Karpas-422 (cell line): ENCODE measurements at regions not wholly inside any gene's neighbourhood (a gene's known extent, or its start where the extent isn't known, plus 50 kb on each side); places are given as distances from the start of the nearest gene placed in this dataset.

Experiments
- DNase-seq: peaks from one replicate; pipeline ENCODE4 v3.0.0-alpha.2; 2015
- H2AFZ ChIP-seq: fragments of 200-600 bp; sonication (generic); 2 replicates; pipeline ENCODE4 v1.6.1; 2014; ENCODE audit warnings: antibody characterized with exemption, low read length, mixed read lengths
- H3K27ac ChIP-seq: fragments of 200-600 bp; sonication (generic); 2 replicates; pipeline ENCODE4 v1.5.1; 2014; ENCODE audit warnings: mild to moderate bottlenecking, low read length, moderate library complexity
- H3K27me3 ChIP-seq: fragments of 200-600 bp; sonication (generic); 2 replicates; pipeline ENCODE4 v1.6.1; 2014; ENCODE audit warnings: low read length, mixed read lengths
- H3K36me3 ChIP-seq: fragments of 200-600 bp; sonication (generic); 2 replicates; pipeline ENCODE4 v1.6.1; 2014; ENCODE audit warnings: low read length, mixed read lengths; ENCODE audit not compliant: insufficient read depth
- H3K4me1 ChIP-seq: fragments of 200-600 bp; sonication (generic); 2 replicates; pipeline ENCODE4 v1.6.1; 2014; ENCODE audit warnings: mild to moderate bottlenecking, low read length, mixed read lengths
- H3K4me2 ChIP-seq: fragments of 200-600 bp; sonication (generic); 2 replicates; pipeline ENCODE4 v1.6.1; 2014; ENCODE audit warnings: low read length, low read depth, mild to moderate bottlenecking; ENCODE audit not compliant: poor library complexity, severe bottlenecking
- H3K4me3 ChIP-seq: fragments of 200-600 bp; sonication (generic); 2 replicates; pipeline ENCODE4 v1.5.1; 2014; ENCODE audit warnings: mild to moderate bottlenecking, antibody characterized with exemption, low read length, mixed read lengths
- H3K79me2 ChIP-seq: fragments of 200-600 bp; sonication (generic); 2 replicates; pipeline ENCODE4 v1.6.1; 2014; ENCODE audit warnings: mild to moderate bottlenecking, low read length, mixed read lengths
- H3K9ac ChIP-seq: fragments of 200-600 bp; sonication (generic); 2 replicates; pipeline ENCODE4 v1.6.0; 2014; ENCODE audit warnings: low read length
- H3K9me2 ChIP-seq: fragments of 200-600 bp; sonication (generic), shearing (Covaris generic); replicated peaks from 2 replicates; pipeline ENCODE4 v1.6.0; 2014; ENCODE audit warnings: mild to moderate bottlenecking, low read length, moderate library complexity; ENCODE audit not compliant: insufficient read depth
- H3K9me3 ChIP-seq: fragments of 300-700, 200-600 bp; sonication (generic); 2 replicates; pipeline ENCODE4 v1.6.1; 2014; ENCODE audit warnings: low read length, mixed read lengths
- H4K20me1 ChIP-seq: fragments of 200-600 bp; sonication (generic); 2 replicates; pipeline ENCODE4 v1.6.1; 2014; ENCODE audit warnings: mild to moderate bottlenecking, antibody characterized with exemption, low read length, low read depth; ENCODE audit not compliant: insufficient read depth

GRCh38 chr14:62585247-62585646 is 460.0 kb downstream of the KCNH5 start:
- Histone ChIP-seq H3K4me1 (no peaks in the 10 kb centered on the region), H3K79me2 (no peaks in the 10 kb centered on the region), H3K9ac (no peak overlapping the region), H3K27ac (no peak overlapping the region), H2AFZ (no peak overlapping the region), H3K27me3 (no peaks in the 10 kb centered on the region), H3K4me3 (no peak overlapping the region), H3K4me2 (no peak overlapping the region), H3K36me3 (no peaks in the 10 kb centered on the region), H4K20me1 (no peaks in the 10 kb centered on the region), H3K9me3 (no peaks in the 10 kb centered on the region), H3K9me2 (no peaks in the 10 kb centered on the region)
- DNase-seq = no peak

- no peak for DNase-seq
- H3K36me3 ChIP-seq = no peaks in the 10 kb centered on the region
- H3K9me2 ChIP-seq = no peaks in the 10 kb centered on the region
- H2AFZ ChIP-seq = no peak overlapping the region
- H3K4me1 ChIP-seq = no peaks in the 10 kb centered on the region
- H3K27ac ChIP-seq = no peak overlapping the region
- no peaks in the 10 kb centered on the region for H3K79me2 ChIP-seq
- no peaks in the 10 kb centered on the region for H3K27me3 ChIP-seq
- no peak overlapping the region for H3K9ac ChIP-seq
- H3K4me2 ChIP-seq = no peak overlapping the region
- H4K20me1 ChIP-seq = no peaks in the 10 kb centered on the region
- H3K4me3 ChIP-seq = no peak overlapping the region
- 0 out of 2 replicates have a peak, but pooled peaks cover 4% of the 10 kb centered on the region for H3K9me3 ChIP-seq
Measured at GRCh38 chr14:62592877-62593276, 452.4 kb downstream of the KCNH5 start.

GRCh38 chr14:62597143-62597542 is 448.1 kb downstream of the KCNH5 start:
- Histone ChIP-seq H3K9me2 (no peaks in the 10 kb centered on the region; the same call in 1 of the 2 replicates), H3K27ac (no peak overlapping the region), H4K20me1 (no peaks in the 10 kb centered on the region), H3K4me1 (no peaks in the 10 kb centered on the region), H3K27me3 (no peaks in the 10 kb centered on the region), H3K4me3 (no peak overlapping the region), H3K9me3 (0 out of 2 replicates have a peak, but pooled peaks cover 4% of the 10 kb centered on the region), H2AFZ (no peak overlapping the region), H3K4me2 (no peak overlapping the region), H3K9ac (no peak overlapping the region), H3K36me3 (no peaks in the 10 kb centered on the region), H3K79me2 (no peaks in the 10 kb centered on the region)
- no peak for DNase-seq

- Histone ChIP-seq H3K4me2 (no peak overlapping the region), H3K4me1 (no peaks in the 10 kb centered on the region), H4K20me1 (no peaks in the 10 kb centered on the region), H3K27me3 (no peaks in the 10 kb centered on the region), H3K9ac (no peak overlapping the region), H3K9me2 (no peaks in the 10 kb centered on the region; the same call in 1 of the 2 replicates), H3K4me3 (no peak overlapping the region), H2AFZ (no peak overlapping the region), H3K36me3 (no peaks in the 10 kb centered on the region), H3K79me2 (no peaks in the 10 kb centered on the region), H3K27ac (no peak overlapping the region), H3K9me3 (0 out of 2 replicates have a peak, but pooled peaks cover 4% of the 10 kb centered on the region)
- DNase-seq = no peak
Measured at GRCh38 chr14:62599616-62600385, 445.5 kb downstream of the KCNH5 start.

- Histone ChIP-seq H2AFZ (no peak overlapping the region), H3K4me2 (no peak overlapping the region), H4K20me1 (no peaks in the 10 kb centered on the region), H3K27ac (no peak overlapping the region), H3K9ac (no peak overlapping the region), H3K36me3 (no peaks in the 10 kb centered on the region), H3K9me3 (no peaks in the 10 kb centered on the region), H3K4me3 (no peak overlapping the region), H3K79me2 (no peaks in the 10 kb centered on the region), H3K27me3 (no peaks in the 10 kb centered on the region), H3K4me1 (no peaks in the 10 kb centered on the region), H3K9me2 (no peaks in the 10 kb centered on the region; the same call in 1 of the 2 replicates)
- no peak for DNase-seq
Measured at GRCh38 chr14:62602712-62603111, 442.5 kb downstream of the KCNH5 start.

- Histone ChIP-seq H3K9me2 (no peaks in the 10 kb centered on the region), H3K27me3 (no peaks in the 10 kb centered on the region), H3K36me3 (no peaks in the 10 kb centered on the region), H3K27ac (no peak overlapping the region), H3K79me2 (no peaks in the 10 kb centered on the region), H3K4me1 (no peaks in the 10 kb centered on the region), H3K4me2 (no peak overlapping the region), H3K4me3 (no peak overlapping the region), H3K9me3 (no peaks in the 10 kb centered on the region), H2AFZ (no peak overlapping the region), H4K20me1 (no peaks in the 10 kb centered on the region), H3K9ac (no peak overlapping the region)
- no peak for DNase-seq
Measured at GRCh38 chr14:62604524-62604923, 440.7 kb downstream of the KCNH5 start.

GRCh38 chr14:62614122-62614521 is 431.1 kb downstream of the KCNH5 start:
- Histone ChIP-seq H3K27ac (no peak overlapping the region), H3K4me1 (no peaks in the 10 kb centered on the region), H3K36me3 (no peaks in the 10 kb centered on the region), H4K20me1 (no peaks in the 10 kb centered on the region), H3K27me3 (no peaks in the 10 kb centered on the region; the same call in 1 of the 2 replicates), H3K9me2 (no peaks in the 10 kb centered on the region), H2AFZ (no peak overlapping the region), H3K79me2 (no peaks in the 10 kb centered on the region), H3K9me3 (peaks cover 23% of the 10 kb centered on the region), H3K4me3 (no peak overlapping the region), H3K9ac (no peak overlapping the region), H3K4me2 (no peak overlapping the region)
- no peak for DNase-seq

- Histone ChIP-seq H3K9me3 (peaks cover 20% of the 10 kb centered on the region), H2AFZ (no peak overlapping the region), H3K36me3 (no peaks in the 10 kb centered on the region), H3K4me2 (no peak overlapping the region), H3K9me2 (no peaks in the 10 kb centered on the region), H3K9ac (no peak overlapping the region), H3K4me3 (no peak overlapping the region), H3K27ac (no peak overlapping the region), H4K20me1 (no peaks in the 10 kb centered on the region), H3K27me3 (peaks cover 4% of the 10 kb centered on the region; the same call in 1 of the 2 replicates), H3K4me1 (no peaks in the 10 kb centered on the region), H3K79me2 (no peaks in the 10 kb centered on the region)
- DNase-seq = no peak
Measured at GRCh38 chr14:62616668-62617067, 428.6 kb downstream of the KCNH5 start.
